NCI-H1417 (cell line): ENCODE measurements at regions not wholly inside any gene's neighbourhood (a gene's known extent, or its start where the extent isn't known, plus 50 kb on each side); places are given as distances from the start of the nearest gene placed in this dataset.
A peak's percentile ranks its signal among the peaks of the same experiment; 100 is the strongest.
"Not testable (repeated sequence)": the region's sequence is repeated elsewhere in the genome, so short reads cannot be mapped to it uniquely, and the experiment has no call there.

Experiments
- DNase-seq, 3 experiments: peaks; one replicate each; lab custom pipeline; 2025; lab: John Stamatoyannopoulos, UW

DNA sequence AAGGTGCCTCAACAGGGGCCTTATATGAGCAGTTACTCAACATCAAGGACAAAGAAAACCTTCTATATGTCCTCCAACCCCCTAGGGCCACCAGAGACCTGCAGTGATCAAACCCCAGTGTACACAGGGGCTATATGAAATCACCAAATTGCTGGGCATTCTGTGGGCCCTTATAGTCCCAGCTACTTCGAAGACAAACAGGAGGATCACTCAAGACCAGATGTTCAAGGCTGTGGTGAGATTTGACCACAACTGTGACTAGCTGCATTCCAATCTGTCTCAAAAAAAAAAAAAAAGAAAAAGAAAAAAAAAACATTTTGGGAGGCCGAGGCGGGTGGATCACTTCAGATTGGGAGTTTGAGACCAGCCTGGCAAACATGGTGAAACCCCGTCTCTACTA lies 51.0 kb upstream of the PRB2 start:
- no peak for DNase-seq

GRCh38 chr12:11457996-11458645 lies 62.8 kb upstream of the PRB2 start:
- DNase-seq = no peak

GRCh38 chr12:11460343-11461023 lies 65.1 kb upstream of the PRB2 start:
- no peak for DNase-seq

- DNase-seq = no peak
These were observed 66.1 kb upstream of the PRB2 start for GRCh38 chr12:11461433-11461832.

GRCh38 chr12:11477110-11477509 lies 81.7 kb upstream of the PRB2 start:
- no peak for DNase-seq

DNA sequence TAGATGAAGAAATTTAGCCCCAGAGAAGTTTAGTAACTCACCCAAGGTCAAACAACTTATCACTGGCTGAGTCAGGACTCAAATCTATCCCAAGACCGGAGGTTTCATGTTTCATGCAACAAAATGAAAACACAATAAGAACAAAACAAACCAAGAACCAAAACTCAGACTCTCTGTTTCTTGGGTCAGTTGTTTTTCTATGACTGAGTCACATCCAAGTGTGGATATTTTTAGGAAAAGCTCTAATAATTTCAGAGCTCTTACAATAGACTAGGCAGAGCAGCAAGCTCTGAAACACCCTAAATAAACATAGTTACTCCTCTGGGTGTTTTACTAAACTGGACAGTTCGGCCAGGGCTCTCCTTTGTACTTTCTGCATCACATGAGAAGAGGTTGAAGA lies 87.6 kb upstream of the PRB2 start:
- no peak for DNase-seq

DNA sequence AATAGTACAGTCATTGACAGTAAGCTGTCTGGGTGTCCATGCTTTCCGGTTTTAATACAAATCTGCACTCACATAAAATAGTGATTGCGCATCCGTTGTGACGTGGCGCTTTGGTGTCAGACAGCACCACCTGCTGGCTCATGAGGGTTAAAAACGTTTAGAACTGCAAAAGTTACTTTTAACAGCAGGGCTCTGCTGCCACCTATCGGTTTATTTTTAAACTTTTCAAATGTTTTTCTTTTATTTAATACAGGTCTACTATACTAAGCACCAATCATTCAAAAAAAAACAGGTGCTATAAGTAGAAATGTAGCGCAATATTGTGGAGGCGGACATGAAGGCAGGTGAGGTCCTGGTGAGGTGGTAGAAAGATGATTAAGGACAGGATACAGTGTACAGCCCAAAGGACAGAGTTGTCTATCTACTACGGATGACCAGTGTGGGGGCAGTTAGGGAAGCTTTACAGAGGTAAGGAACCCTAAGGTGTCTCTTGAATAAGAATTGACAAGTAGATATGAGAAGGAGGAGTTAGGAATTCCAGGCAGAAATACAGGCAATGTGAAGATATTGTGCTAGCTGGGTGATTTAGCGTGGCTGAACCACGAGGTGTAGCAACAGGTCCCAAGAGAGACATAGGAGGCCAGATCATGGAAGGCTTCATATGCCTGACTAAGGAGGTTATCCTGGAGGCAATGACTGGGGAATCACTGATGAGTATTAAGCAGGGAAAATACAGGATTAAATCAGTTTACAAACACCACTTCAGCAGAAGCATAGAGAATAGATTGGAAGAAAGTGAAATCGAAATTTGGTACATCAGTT lies 91.5 kb upstream of the PRB2 start:
- DNase-seq = peak; percentile 79 to 95 (median 91)

GRCh38 chr12:11496157-11496851 lies 100.9 kb upstream of the PRB2 start:
- DNase-seq = no peak

DNA sequence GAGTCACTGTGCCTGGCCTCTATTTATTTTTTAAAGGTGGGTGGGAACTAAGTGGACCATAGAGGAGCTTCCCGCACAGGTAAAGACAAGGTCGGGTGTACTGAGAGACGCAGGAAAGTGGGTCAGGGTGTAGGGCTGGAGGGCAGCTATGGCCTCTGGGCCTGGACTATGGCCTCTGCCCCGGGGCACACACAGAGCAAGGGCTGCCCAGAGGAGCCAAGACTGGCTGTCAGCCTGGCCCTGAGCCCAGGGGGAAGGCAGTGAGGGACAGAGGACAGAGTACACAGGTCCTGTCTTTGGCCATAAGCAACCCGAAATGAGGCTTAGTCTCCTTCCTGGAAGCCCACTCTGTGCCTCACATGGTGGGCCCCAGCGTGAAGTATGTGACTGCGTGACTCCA lies 102.1 kb upstream of the PRB2 start:
- DNase-seq = no peak

DNA sequence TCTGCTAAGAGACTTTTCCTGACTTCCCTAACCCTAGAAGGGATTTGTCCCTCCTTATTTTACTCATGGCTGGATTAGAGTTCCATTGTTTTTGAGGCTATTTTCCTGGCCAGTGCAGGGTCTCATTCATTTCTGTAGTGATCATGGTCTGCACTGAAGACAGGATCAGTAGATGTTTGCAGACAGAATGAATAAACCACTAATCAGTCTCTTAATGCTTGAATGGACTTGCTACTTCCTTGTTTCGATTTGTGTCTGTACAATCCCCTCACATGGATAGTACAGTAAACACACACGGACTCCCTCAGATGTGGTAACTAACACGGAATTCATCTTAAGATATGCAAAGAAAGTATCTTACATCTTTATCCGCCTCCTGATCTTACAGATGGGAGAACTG lies 102.6 kb upstream of the PRB2 start:
- DNase-seq = no peak

DNA sequence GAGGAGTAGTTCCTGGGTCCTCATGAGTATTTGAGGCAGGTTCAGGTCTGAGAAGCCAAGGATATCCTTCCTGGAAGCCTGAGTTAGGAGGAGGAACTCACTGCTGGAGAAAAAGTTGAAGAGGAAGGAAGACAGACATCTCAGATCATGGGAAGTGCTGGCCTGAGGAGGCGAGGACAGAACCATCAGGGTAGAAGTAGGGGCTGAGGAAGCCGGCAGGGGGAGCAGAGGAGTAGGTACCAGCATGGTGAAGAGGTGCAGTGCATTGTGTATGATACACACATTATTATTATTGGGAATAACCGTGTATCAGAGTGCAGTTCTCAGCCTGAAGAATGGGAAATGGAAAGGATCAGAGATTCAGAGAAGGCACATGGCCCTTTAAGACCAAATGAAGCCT lies 103.2 kb upstream of the PRB2 start:
- not testable (repeated sequence) for DNase-seq

GRCh38 chr12:11499806-11500187 lies 104.4 kb upstream of the PRB2 start:
- DNase-seq = peak in 1 of 3 experiments; percentile 69

DNA sequence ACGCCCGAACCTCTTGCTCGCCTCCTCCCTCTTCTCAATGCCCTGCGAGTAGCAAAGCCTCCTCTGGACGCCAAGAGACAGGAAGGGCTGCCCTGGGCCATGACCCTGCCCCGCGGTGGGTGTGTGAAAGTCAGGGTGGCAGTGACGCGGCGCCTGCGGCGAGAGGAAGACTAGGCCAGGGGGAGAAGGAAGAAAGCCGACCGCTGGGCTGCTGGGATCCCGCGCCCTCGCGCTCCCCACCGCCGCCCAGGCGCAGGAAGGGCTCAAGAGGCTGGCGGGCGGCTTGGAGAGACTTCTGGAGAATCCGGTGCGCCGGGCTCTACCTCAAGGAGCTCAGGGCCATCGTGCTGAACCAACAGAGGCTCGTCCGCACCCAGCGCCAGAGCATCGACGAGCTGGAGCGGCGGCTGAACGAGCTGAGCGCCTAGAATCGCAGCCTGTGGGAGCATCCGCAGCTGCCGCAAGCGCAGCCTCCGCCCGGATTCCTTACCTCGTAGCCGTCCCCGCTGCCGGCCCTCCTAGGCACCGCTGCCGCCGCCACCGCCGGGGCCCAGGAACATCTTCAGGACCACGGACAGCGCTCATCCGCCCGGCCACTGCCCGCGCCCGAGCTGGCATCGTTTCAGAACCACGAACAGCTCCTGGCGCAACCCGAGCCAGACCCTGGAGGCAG lies 105.0 kb upstream of the PRB2 start:
- DNase-seq = peak; percentile 36 to 81 (median 77)

GRCh38 chr12:11500861-11501230 lies 105.5 kb upstream of the PRB2 start:
- no peak for DNase-seq

DNA sequence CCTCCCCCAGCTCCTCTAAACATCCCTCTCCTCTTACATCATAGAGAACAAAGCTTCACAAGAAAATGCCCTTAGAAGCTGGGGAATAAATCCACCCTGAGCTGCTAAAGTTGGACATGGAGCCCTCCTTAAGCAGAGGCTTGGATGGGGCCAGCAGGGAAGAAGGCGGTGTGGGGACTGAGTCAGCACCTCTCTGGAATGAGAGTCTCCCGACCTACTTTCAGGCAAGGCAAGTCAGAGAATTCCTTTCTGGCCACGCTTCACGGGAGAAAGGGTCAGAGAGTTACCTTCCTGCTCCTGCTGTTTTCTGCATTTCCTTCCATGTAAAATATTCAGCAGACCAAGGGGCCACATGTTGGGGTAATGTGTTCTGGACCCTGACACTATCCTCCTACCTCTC lies 113.3 kb upstream of the PRB2 start:
- no peak for DNase-seq

- DNase-seq = no peak
These were observed 114.0 kb upstream of the PRB2 start for GRCh38 chr12:11509326-11509725.

DNA sequence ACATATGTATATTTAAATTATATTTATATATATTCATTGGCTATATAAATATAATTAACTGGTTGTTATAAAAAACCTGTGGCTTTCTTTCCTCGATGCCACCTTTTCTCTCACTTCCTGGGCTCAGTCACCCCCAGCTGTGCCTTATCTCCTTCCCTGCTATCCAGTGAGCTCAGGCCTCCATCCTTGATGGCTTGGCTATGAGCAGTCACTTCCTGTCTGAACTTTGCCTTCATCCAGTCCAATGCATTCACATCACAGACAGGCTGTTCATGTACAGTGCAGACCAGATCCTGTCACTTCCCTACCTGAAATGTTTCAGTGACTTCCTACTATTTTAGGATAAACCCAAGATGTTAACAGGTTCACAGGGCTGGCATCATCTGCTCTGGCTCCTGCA lies 115.3 kb upstream of the PRB2 start:
- no peak for DNase-seq

DNA sequence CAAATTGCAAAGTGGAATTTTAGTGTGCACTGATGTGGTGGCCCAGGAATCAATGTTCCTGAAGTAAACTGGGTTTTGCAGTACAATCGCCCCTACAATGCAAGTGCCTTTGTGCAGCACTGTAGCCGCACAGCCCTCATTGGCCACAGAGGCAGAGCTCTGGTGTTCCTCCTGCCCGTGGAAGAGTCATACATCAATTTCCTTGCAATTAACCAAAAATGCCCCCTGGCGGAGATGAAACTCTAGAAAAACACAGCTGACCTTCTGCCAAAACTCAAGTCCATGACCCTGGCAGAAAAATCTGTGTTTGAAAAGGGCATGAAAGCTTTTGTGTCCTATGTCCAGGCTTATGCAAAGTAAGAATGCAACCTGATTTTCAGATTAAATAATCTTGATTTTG lies 117.9 kb upstream of the PRB2 start:
- DNase-seq = no peak

DNA sequence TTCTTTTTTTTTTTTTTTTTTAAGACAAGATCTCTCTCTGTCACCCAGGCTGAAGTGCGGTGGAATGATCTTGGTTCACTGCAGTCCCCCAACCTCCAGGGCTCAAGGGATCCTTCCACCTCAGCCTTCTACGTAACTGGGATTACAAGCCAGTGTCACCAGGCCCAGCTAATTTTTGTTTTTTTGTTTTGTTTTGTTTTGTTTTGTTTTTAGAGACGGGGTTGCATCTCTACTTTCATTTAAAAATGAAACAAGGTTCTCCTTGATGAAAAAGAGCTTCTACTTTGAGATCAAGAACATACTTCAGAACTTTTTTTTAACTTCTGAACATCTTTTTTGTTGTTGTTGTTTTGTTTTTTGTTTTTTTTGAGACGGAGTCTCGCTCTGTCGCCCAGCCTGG lies 121.7 kb upstream of the PRB2 start:
- DNase-seq = no peak

DNA sequence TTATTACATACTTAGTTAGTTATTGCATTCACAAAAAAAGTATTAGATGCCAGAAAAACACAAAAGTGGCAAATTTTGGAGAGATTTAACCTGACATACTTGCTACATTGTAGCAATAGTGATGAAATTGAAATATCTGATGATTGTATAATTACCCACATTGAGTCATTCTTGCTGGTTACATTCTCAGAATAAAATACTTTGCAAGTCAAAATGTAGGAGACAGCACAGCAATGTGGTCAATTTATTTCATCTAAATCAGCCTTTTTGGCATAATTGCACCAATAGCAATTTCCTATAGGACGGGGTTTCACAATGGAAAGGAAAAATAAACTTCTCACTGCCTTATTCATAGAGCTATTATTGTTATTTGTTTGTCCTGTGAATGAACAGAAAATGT lies 125.0 kb upstream of the ETV6 start:
- DNase-seq = peak in 1 of 3 experiments; percentile 33

- no peak for DNase-seq
These were observed 115.4 kb upstream of the ETV6 start for GRCh38 chr12:11534064-11534463.

- no peak for DNase-seq
These were observed 114.3 kb upstream of the ETV6 start for GRCh38 chr12:11535127-11535526.
